GM13977 (cell line): ENCODE measurements at regions not wholly inside any gene's neighbourhood (a gene's known extent, or its start where the extent isn't known, plus 50 kb on each side); places are given as distances from the start of the nearest gene placed in this dataset.

ENCODE experiments used
- DNase-seq: peaks from one replicate; pipeline ENCODE4 v3.0.0; 2012; ENCODE audit warnings: low spot score
- CTCF ChIP-seq: IDR thresholded peaks from 2 replicates; pipeline ENCODE4 v1.5.1; 2012; ENCODE audit warnings: mild to moderate bottlenecking, control low read depth; ENCODE audit not compliant: insufficient read depth; ENCODE audit errors: extremely low read depth, missing control alignments
- in situ Hi-C: fragments of 300-500 bp; cut with MboI; formaldehyde crosslinking; loops from one replicate; pipeline ENCODE4 v1.12.0; 2022; ENCODE audit warnings: low sequenced_read_pairs, low pct_unique_long_range_greater_than_20kb, mixed read lengths, inconsistent platforms; ENCODE audit not compliant: unreplicated experiment

- TF ChIP-seq CTCF, result no peak
- no peak for DNase-seq
- in situ Hi-C loops, result no loop called here
These were observed 50.8 kb upstream of the FREM2 start for GRCh38 chr13:38636073-38636472.

GRCh38 chr13:38636761-38637160 lies 50.1 kb upstream of the FREM2 start:
- in situ Hi-C loops, result no loop called here
- no peak for TF ChIP-seq CTCF
- no peak for DNase-seq
